Astrocyte (in vitro differentiated cells and primary cell): ENCODE measurements at regions not wholly inside any gene's neighbourhood (a gene's known extent, or its start where the extent isn't known, plus 50 kb on each side); places are given as distances from the start of the nearest gene placed in this dataset.

Experiments used
- CTCF ChIP-seq: IDR thresholded peaks from 2 replicates; pipeline ENCODE4 v1.5.1; 2011; ENCODE audit warnings: low read depth, mild to moderate bottlenecking, inconsistent platforms, low read length, moderate library complexity; ENCODE audit not compliant: insufficient read depth
- EZH2 ChIP-seq: IDR thresholded peaks from 2 replicates; pipeline ENCODE4 v1.6.1; 2012; ENCODE audit warnings: mild to moderate bottlenecking, low read length, inconsistent platforms; ENCODE audit not compliant: insufficient read depth

- TF ChIP-seq CTCF (no peak), EZH2 (no peak)
Measured at GRCh38 chr4:73344106-73344505, 60.0 kb upstream of the ALB start.
